Spleen (tissue), 11 donors: ENCODE measurements at regions not wholly inside any gene's neighbourhood (a gene's known extent, or its start where the extent isn't known, plus 50 kb on each side); places are given as distances from the start of the nearest gene placed in this dataset.

Experiments used
- DNase-seq: peaks from one replicate; pipeline ENCODE4 v3.0.0-alpha.2; 2020
- H3K27ac ChIP-seq, 8 donors: fragments of 200-600 bp; sonication (generic) in 7 of 8; 1 replicate in 4 of 8; 2 replicates in 4 of 8; pipeline versions ENCODE4 v1.5.0 to v1.8.0; 2016 to 2021; ENCODE audit warnings: inconsistent platforms in 4 of 8, mild to moderate bottlenecking in 4 of 8, moderate library complexity in 1 of 8
- H3K27me3 ChIP-seq, 7 donors: fragments of 200-600 bp; sonication (generic) in 6 of 7; replicated peaks in 1 of 7; 1 replicate in 4 of 7; 2 replicates in 3 of 7; pipeline versions ENCODE4 v1.5.0 to v1.8.0; 2016 to 2021; ENCODE audit warnings: inconsistent platforms in 3 of 7, mild to moderate bottlenecking in 1 of 7
- H3K36me3 ChIP-seq, 6 donors: fragments of 200-600 bp; sonication (generic) in 5 of 6; 1 replicate in 4 of 6; 2 replicates in 2 of 6; pipeline versions ENCODE4 v1.5.0 to v1.8.0; 2016 to 2021; ENCODE audit warnings: inconsistent platforms in 2 of 6
- H3K4me1 ChIP-seq, 6 donors: fragments of 200-600 bp; sonication (generic) in 5 of 6; 1 replicate in 3 of 6; 2 replicates in 3 of 6; pipeline versions ENCODE4 v1.5.0 to v1.8.0; 2016 to 2021; ENCODE audit warnings: inconsistent platforms in 3 of 6
- H3K4me3 ChIP-seq, 8 donors: fragments of 200-600 bp; sonication (generic) in 7 of 8; 1 replicate in 4 of 8; 2 replicates in 4 of 8; pipeline versions ENCODE4 v1.5.0 to v1.8.0; 2016 to 2021; ENCODE audit warnings: inconsistent platforms in 4 of 8, mild to moderate bottlenecking in 4 of 8, moderate library complexity in 2 of 8
- H3K9me3 ChIP-seq, 8 donors: fragments of 200-600 bp; sonication (generic) in 7 of 8; 1 replicate in 4 of 8; 2 replicates in 4 of 8; pipeline versions ENCODE4 v1.5.0 to v1.8.0; 2016 to 2021; ENCODE audit warnings: inconsistent platforms in 4 of 8
- CTCF ChIP-seq, 11 experiments: fragments of 200-600 bp in 7 of 11; fragments of 450-650 bp in 4 of 11; sonication (generic) in 4 of 11; IDR thresholded peaks in 8 of 11; conservative IDR thresholded peaks in 3 of 11; 1 replicate in 7 of 11; 2 replicates in 4 of 11; pipeline versions ENCODE4 v1.4.0 to v1.8.0; 2016 to 2021; ENCODE audit warnings: antibody characterized with exemption in 11 of 11, inconsistent platforms in 4 of 11, mild to moderate bottlenecking in 1 of 11
- POLR2A ChIP-seq, 3 donors: fragments of 450-650 bp; IDR thresholded peaks; one replicate each; pipeline ENCODE4 v1.5.1; 2017; ENCODE audit warnings: antibody characterized with exemption in 3 of 3, mild to moderate bottlenecking in 1 of 3
- POLR2AphosphoS5 ChIP-seq, 3 donors: sonication (generic); formaldehyde crosslinking; IDR thresholded peaks; one replicate each; pipeline ENCODE4 v1.5.1; 2017; ENCODE audit warnings: antibody characterized with exemption in 3 of 3
- WGBS, 5 donors: extraction: QIAGEN DNeasy Blood & Tissue Kit in 3 of 5; methylation state at CpG; one replicate each; pipeline versions ENCODE4 v1.1.5 to v1.1.7; 2013 to 2018; 5-methylcytosine and 5-hydroxymethylcytosine counted together
- intact Hi-C: fragments of 100-400 bp; cut with DNase I; formaldehyde crosslinking; loops from one replicate; pipeline ENCODE4 v1.15.0; 2023; ENCODE audit warnings: low total_unique reads
- donor health status: healthy with polysubstance abuse.
- donor health status: DM: no; HTN: no; CAD: no; lungs with moderate emphysema.
- donor health status: DM: no; HTN: no; CAD: no.
- donor health status: Bipolar disorder and iron deficiency.
- donor health status: healthy.
- donor health status: DM: no; HTN: no; CAD: no.
- donor health status: DM: yes; HTN: yes; CAD: no.

- DNase-seq = no peak
- TF ChIP-seq POLR2A (IDR thresholded peaks at IDR 0.05) (no peak), POLR2AphosphoS5 (IDR thresholded peaks at IDR 0.05) (no peak), CTCF (IDR thresholded peaks at IDR 0.05 in 8 of 11, conservative IDR thresholded peaks at IDR 0.05 in 3 of 11) (no peak)
- Histone ChIP-seq H3K27me3 (no peaks in the 10 kb centered on the region), H3K36me3 (no peaks in the 10 kb centered on the region), H3K9me3 (peaks cover 0 to 11% (median 3%) of the 10 kb centered on the region in 8 donors), H3K4me3 (no peak overlapping the region), H3K4me1 (no peaks in the 10 kb centered on the region), H3K27ac (no peak overlapping the region)
- 63 to 84% (median 79%) methylated on average over 1 of the region's 1 CpG for WGBS, 5 donors
- intact Hi-C loops = no loop called here
Measured at GRCh38 chr13:90205081-90205480, 1142.4 kb upstream of the MIR17HG start.

- WGBS, 5 donors = 79 to 91% (median 83%) methylated on average over 10 of the region's 10 CpGs
- Histone ChIP-seq H3K27me3 (no peaks in the 10 kb centered on the region), H3K36me3 (no peaks in the 10 kb centered on the region), H3K27ac (no peak overlapping the region), H3K4me3 (no peak overlapping the region), H3K4me1 (no peaks in the 10 kb centered on the region), H3K9me3 (peaks cover 0 to 11% (median 3%) of the 10 kb centered on the region in 8 donors)
- TF ChIP-seq CTCF (IDR thresholded peaks at IDR 0.05 in 8 of 11, conservative IDR thresholded peaks at IDR 0.05 in 3 of 11) (no peak), POLR2AphosphoS5 (IDR thresholded peaks at IDR 0.05) (no peak), POLR2A (IDR thresholded peaks at IDR 0.05) (no peak)
- no peak for DNase-seq
- intact Hi-C loops = no loop called here
Measured at GRCh38 chr13:90205911-90206310, 1141.6 kb upstream of the MIR17HG start.

- no peak for TF ChIP-seq CTCF (IDR thresholded peaks at IDR 0.05 in 8 of 11, conservative IDR thresholded peaks at IDR 0.05 in 3 of 11)
- no peak for TF ChIP-seq POLR2AphosphoS5 (IDR thresholded peaks at IDR 0.05)
- TF ChIP-seq POLR2A (IDR thresholded peaks at IDR 0.05) = no peak
- WGBS, 5 donors = 77 to 97% (median 88%) methylated on average over 1 of the region's 1 CpG
- Histone ChIP-seq H3K9me3 (peaks cover 0 to 14% (median 1%) of the 10 kb centered on the region in 8 donors), H3K27ac (no peak overlapping the region), H3K36me3 (no peaks in the 10 kb centered on the region), H3K27me3 (no peaks in the 10 kb centered on the region), H3K4me1 (no peaks in the 10 kb centered on the region), H3K4me3 (no peak overlapping the region)
- DNase-seq = no peak
- intact Hi-C loops = no loop called here
Measured at GRCh38 chr13:90217275-90217674, 1130.2 kb upstream of the MIR17HG start.

GRCh38 chr13:90222758-90223157 is 1124.7 kb upstream of the MIR17HG start:
- TF ChIP-seq POLR2AphosphoS5 (IDR thresholded peaks at IDR 0.05) (no peak), POLR2A (IDR thresholded peaks at IDR 0.05) (no peak), CTCF (IDR thresholded peaks at IDR 0.05 in 8 of 11, conservative IDR thresholded peaks at IDR 0.05 in 3 of 11) (no peak)
- WGBS, 5 donors = 80 to 99% (median 96%) methylated on average over 3 of the region's 3 CpGs
- H3K4me3 ChIP-seq = no peak overlapping the region

More at GRCh38 chr13:90222758-90223157, 1124.7 kb upstream of the MIR17HG start:
- Histone ChIP-seq H3K36me3 (no peaks in the 10 kb centered on the region), H3K27me3 (no peaks in the 10 kb centered on the region), H3K9me3 (peaks cover 0 to 8% (median 0%) of the 10 kb centered on the region in 8 donors), H3K4me1 (no peaks in the 10 kb centered on the region), H3K27ac (no peak overlapping the region)
- DNase-seq = no peak
- intact Hi-C loops = no loop called here
